Renal pelvis (tissue), 1 donor: ENCODE measurements at regions not wholly inside any gene's neighbourhood (a gene's known extent, or its start where the extent isn't known, plus 50 kb on each side); places are given as distances from the start of the nearest gene placed in this dataset.

Source experiments
- DNase-seq: peaks from one replicate; pipeline ENCODE4 v3.0.0-alpha.2; 2013

- DNase-seq, result no peak
Observed at GRCh38 chr2:138105358-138105757, 141.1 kb downstream of the HNMT start.

- no peak for DNase-seq
Observed at GRCh38 chr2:138106606-138107005, 142.3 kb downstream of the HNMT start.

- DNase-seq, result no peak
Observed at GRCh38 chr2:138107288-138107687, 143.0 kb downstream of the HNMT start.

- no peak for DNase-seq
Observed at GRCh38 chr2:138110453-138111083, 146.3 kb downstream of the HNMT start.

GRCh38 chr2:138112536-138112935, 148.3 kb downstream of the HNMT start:
- DNase-seq, result no peak

- no peak for DNase-seq
Observed at GRCh38 chr2:138113871-138114525, 149.7 kb downstream of the HNMT start.

GRCh38 chr2:138115666-138116065, 151.4 kb downstream of the HNMT start:
- no peak for DNase-seq

- DNase-seq, result no peak
Observed at GRCh38 chr2:138116456-138116855, 152.2 kb downstream of the HNMT start.

- no peak for DNase-seq
Observed at GRCh38 chr2:138121666-138122661, 157.7 kb downstream of the HNMT start.

- DNase-seq, result no peak
Observed at GRCh38 chr2:138122891-138123290, 158.6 kb downstream of the HNMT start.

GRCh38 chr2:138123741-138124140, 159.5 kb downstream of the HNMT start:
- DNase-seq, result no peak

GRCh38 chr2:138124521-138124920, 160.2 kb downstream of the HNMT start:
- DNase-seq, result no peak

- no peak for DNase-seq
Observed at GRCh38 chr2:138125306-138126288, 161.3 kb downstream of the HNMT start.

GRCh38 chr2:138132108-138132507, 167.8 kb downstream of the HNMT start:
- no peak for DNase-seq

- DNase-seq, result no peak
Observed at GRCh38 chr2:138137949-138138348, 173.7 kb downstream of the HNMT start.

- DNase-seq, result no peak
Observed at GRCh38 chr2:138147796-138148195, 183.5 kb downstream of the HNMT start.

GRCh38 chr2:138155304-138155703, 191.0 kb downstream of the HNMT start:
- no peak for DNase-seq

- DNase-seq, result no peak
Observed at GRCh38 chr2:138157372-138157771, 193.1 kb downstream of the HNMT start.

- DNase-seq, result no peak
Observed at GRCh38 chr2:138170485-138170884, 206.2 kb downstream of the HNMT start.

GRCh38 chr2:138171244-138171643, 207.0 kb downstream of the HNMT start:
- DNase-seq, result no peak

GRCh38 chr2:138175066-138175465, 210.8 kb downstream of the HNMT start:
- no peak for DNase-seq
